ENCODE measurements at regions not wholly inside any gene's neighbourhood (a gene's known extent, or its start where the extent isn't known, plus 50 kb on each side); places are given as distances from the start of the nearest gene placed in this dataset.

DNA sequence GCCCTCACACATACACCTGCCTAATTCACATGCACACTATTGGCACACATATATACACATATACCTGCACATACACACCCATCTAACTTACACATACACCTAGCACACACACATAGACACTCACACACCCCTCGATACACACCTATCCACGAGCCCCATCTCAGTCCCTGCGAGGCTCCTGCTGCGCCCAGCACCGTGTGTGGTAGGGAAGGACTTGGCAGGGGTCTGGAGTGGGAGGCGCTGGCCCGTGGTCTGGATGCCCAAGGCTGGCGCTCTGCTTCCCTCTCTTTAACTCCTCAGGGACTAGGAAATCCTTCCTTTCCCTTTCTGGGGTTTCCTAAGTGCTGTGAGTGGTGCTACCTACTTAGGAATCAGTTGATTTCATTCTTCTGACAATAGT, 202.7 kb downstream of the UQCRFS1 start:
- Histone ChIP-seq H4K5ac (ENCODE audit: insufficient read length, low read depth, low read length) (no peak overlapping the region), H3K79me1 (ENCODE audit: insufficient read depth, low read depth, low read length, poor library complexity, severe bottlenecking) (no peaks in the 10 kb centered on the region), H3K4ac (ENCODE audit: low read depth, low read length) (no peak overlapping the region), H3K79me2 (ENCODE audit: insufficient read depth, low read length) (no peaks in the 10 kb centered on the region), H2BK120ac (ENCODE audit: low read depth, low read length, poor library complexity, severe bottlenecking) (no peak overlapping the region), H3K23ac (ENCODE audit: insufficient read length, low read depth, low read length) (no peak overlapping the region), H4K20me1 (ENCODE audit: control insufficient read depth, insufficient read depth, insufficient read length) (no peaks in the 10 kb centered on the region), H3T11ph (ENCODE audit: low read length) (no peak overlapping the region), H3K56ac (ENCODE audit: insufficient read length, low read depth, low read length) (no peak overlapping the region), H4K8ac (replicated peaks; ENCODE audit: insufficient read length, low read depth, low read length) (no peak overlapping the region), H4K91ac (ENCODE audit: insufficient read length, low read depth, low read length) (no peak overlapping the region), H3K18ac (ENCODE audit: insufficient read length, low read depth, low read length) (no peak overlapping the region), H2BK12ac (ENCODE audit: insufficient read length, low read depth, low read length) (no peak overlapping the region), H2BK15ac (ENCODE audit: low read depth, low read length) (no peak overlapping the region), H3K4me1 (ENCODE audit: insufficient read depth, low read length) (0 out of 2 replicates have a peak, but pooled peaks cover 4% of the 10 kb centered on the region), H3K9ac (ENCODE audit: extremely low read depth, insufficient read length, low read length) (no peak overlapping the region), H3K9me3 (ENCODE audit: control insufficient read depth, low read depth, low read length) (no peaks in the 10 kb centered on the region), H3K14ac (ENCODE audit: insufficient read depth, low read length) (no peak overlapping the region), H2BK20ac (ENCODE audit: low read depth, low read length, poor library complexity, severe bottlenecking) (no peak overlapping the region), H2BK5ac (ENCODE audit: insufficient read length, low read length) (no peak overlapping the region), H2AK5ac (ENCODE audit: insufficient read length, low read length) (no peak overlapping the region), H3K23me2 (ENCODE audit: insufficient read length, low read depth, low read length, poor library complexity, severe bottlenecking) (no peaks in the 10 kb centered on the region), H3K27me3 (ENCODE audit: insufficient read depth, low read length) (no peaks in the 10 kb centered on the region), H2AFZ (ENCODE audit: low read length) (no peak overlapping the region), H3K27ac (ENCODE audit: insufficient read length, low read depth, low read length) (no peak overlapping the region), H3K4me2 (ENCODE audit: insufficient read depth, insufficient read length, low read length) (no peak overlapping the region)
- WGBS (ENCODE audit: extremely low coverage, insufficient read length, low lambda C conversion rate): no CpG with 5 or more reads among the region's 8 CpGs
- Mint-ChIP-seq H3K4me1 (peaks cover 22 to 29% of the 10 kb centered on the region in 2 experiments), H3K4me3 (no peak overlapping the region), H3K27ac (no peak overlapping the region), H3K36me3 (ENCODE audit: insufficient read depth in 1 of 3, low read depth in 3 of 3) (no peaks in the 10 kb centered on the region), H3K9me3 (no peaks in the 10 kb centered on the region; a peak in 1 of 5 replicates), H3K27me3 (ENCODE audit: low read depth) (peaks cover 12% of the 10 kb centered on the region)
- DNase-seq: no peak
- TF ChIP-seq, protein P1, sequence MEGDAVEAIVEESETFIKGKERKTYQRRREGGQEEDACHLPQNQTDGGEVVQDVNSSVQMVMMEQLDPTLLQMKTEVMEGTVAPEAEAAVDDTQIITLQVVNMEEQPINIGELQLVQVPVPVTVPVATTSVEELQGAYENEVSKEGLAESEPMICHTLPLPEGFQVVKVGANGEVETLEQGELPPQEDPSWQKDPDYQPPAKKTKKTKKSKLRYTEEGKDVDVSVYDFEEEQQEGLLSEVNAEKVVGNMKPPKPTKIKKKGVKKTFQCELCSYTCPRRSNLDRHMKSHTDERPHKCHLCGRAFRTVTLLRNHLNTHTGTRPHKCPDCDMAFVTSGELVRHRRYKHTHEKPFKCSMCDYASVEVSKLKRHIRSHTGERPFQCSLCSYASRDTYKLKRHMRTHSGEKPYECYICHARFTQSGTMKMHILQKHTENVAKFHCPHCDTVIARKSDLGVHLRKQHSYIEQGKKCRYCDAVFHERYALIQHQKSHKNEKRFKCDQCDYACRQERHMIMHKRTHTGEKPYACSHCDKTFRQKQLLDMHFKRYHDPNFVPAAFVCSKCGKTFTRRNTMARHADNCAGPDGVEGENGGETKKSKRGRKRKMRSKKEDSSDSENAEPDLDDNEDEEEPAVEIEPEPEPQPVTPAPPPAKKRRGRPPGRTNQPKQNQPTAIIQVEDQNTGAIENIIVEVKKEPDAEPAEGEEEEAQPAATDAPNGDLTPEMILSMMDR (conservative IDR thresholded peaks at IDR 0.05): no peak
